Hematopoietic multipotent progenitor cell treated with erythropoietin and hydrocortisone succinate and interleukin-3 and kit ligand, for 6 days (in vitro differentiated cells): ENCODE measurements at regions not wholly inside any gene's neighbourhood (a gene's known extent, or its start where the extent isn't known, plus 50 kb on each side); places are given as distances from the start of the nearest gene placed in this dataset.

Source experiments
- DNase-seq: peaks from one replicate; pipeline ENCODE4 v3.0.0-alpha.2; 2015

DNA sequence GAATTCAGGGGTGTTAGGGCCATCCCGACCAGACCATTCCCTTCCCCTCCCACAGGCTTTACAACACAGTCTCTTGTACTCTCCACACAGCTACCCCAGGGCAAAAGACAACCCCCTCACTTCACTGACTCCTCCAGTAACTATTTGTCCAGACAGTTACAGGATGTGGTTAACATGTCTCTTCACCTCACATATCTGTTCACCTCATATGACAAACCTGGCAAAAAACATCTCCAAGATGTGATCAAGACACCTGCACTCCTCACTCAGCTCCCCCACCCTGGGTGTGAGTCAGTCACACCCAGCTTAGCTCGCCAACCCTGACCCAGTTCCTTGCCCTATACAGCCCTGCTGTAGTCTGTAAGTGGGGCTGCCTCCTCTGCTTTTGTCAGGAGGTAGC is 490.5 kb upstream of the CHRM3 start:
- DNase-seq, result no peak

DNA sequence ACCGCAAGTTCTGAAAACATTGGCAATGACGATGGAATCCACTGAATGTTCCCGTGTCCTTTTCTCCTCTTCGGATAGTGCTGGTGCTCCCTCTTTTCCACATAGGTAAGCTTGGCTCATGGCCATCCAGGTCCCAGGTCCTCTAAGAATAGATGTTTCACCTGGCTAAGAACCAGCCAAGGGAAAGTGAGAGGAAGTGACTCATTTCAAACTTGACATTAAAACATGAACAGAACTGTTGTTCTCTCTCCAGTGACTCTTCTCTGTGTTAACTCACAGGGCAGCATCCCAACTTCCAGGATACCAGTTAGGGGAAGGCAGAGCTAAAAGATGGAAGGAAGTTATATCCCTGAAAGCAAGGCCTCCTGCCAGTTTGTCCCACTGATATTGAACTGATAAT is 493.8 kb upstream of the CHRM3 start:
- no peak for DNase-seq

DNA sequence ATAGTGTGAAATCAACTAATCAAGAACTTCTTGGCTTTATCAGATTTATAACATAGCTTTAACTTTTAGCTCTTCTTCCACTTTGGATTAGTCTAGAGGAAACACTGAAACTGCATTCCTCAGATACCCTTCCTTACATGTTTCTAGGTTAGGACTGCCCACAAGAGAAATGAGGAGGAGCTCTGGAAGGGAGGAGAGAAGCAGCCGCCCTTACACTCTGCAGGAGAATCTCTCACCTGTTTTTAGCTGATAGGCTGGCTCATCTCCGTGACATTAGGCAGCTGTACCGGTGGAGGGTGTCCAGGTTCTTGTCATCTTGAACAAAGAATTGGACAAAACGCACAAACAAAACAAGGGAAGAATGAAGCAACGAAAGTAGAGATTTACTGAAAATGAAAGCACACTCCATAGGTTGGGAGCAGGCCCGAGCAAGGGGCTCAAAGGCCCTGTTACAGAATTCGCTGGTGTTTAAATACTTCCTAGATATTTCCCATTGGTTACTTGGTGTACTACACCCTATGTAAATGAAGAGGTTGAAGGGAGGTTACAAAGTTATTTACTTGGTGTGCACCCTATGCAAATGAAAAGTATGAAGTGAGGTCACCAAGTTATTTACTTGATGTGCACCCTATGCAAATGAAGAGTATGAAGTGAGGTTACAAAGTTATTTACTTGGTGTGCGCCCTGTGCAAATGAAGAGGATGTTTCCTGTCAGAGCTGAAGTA is 524.9 kb upstream of the CHRM3 start:
- no peak for DNase-seq

DNA sequence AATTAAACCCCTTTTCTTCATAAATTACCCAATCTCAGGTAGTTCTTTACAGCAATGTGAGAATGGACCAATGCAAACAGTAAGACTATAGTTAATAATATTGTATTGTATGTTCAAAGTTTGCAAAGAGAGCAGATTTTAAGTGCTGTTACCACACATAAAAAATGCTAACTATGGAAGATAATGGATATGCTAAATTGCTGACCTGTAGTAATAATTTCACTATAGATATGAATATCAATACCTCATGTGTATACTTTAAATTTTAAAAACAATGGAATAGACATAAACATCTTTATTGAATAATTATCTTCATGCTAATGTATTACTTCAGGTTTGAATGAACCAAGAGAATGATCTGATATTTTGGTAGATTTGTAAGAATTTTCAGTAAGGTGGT is 552.4 kb upstream of the CHRM3 start:
- no peak for DNase-seq

DNA sequence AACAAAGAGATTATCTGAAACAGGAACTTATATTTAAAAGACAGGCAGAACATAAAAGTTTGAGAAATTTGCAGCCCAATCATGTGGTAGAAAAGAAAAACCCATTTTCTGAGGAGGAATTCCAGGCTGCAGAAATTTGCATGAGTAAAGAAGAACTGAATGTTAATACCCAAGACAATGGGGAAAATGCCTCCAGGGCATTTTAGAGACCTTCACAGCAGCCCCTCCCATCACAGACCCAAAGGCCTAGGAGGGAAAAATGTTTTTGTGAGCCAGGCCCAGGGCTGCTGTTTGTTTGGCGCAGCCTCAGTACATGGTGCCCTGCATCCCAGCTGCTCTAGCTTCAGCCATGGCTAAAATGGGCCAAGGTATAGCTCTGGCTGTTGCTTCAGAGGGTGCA is 554.3 kb upstream of the CHRM3 start:
- DNase-seq, result no peak

DNA sequence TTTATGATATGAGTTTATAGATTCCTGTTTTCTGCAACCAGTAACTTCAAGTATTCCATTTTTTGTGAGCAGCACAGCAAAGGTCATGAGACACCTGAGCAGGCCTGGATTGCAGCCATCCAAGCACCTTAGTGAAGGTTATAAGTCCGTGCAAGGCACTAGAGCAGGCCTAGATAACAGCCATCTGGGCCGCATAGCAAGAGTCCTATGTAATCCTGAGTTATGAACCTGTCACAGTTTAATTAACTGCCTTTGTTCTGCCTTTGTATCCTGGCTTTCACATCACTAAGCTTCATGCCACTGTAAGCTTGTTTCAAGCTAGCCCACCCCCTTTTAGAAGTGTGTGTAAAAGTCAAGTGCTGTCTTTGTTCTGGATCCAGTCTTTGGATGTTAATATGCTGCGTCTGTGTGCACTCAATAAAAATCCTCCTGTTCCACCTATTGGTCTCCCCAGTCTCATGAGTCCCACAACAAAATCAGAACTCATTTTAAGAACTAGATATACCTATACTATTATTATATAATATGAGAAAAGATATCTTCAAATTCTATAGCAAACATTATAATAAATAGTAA is 556.2 kb upstream of the CHRM3 start:
- DNase-seq, result no peak

DNA sequence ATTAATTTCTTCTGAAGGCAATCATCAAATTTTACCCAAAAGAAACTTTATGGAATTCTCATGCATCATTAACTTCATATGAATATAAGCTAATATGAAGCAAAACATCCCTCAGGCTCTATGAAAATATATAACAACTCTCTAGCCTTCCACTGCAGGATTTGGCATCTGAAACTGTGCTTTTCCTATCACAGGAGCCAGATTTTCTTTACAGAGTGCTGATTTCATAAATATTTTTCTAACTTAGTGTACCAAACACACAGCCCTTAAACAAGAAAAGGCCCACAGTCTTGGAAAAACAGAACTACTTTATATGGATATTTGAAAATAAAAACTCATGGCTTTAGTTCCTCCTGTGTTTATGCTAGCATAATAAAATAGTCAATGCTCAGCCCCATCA is 559.5 kb upstream of the CHRM3 start:
- no peak for DNase-seq

DNA sequence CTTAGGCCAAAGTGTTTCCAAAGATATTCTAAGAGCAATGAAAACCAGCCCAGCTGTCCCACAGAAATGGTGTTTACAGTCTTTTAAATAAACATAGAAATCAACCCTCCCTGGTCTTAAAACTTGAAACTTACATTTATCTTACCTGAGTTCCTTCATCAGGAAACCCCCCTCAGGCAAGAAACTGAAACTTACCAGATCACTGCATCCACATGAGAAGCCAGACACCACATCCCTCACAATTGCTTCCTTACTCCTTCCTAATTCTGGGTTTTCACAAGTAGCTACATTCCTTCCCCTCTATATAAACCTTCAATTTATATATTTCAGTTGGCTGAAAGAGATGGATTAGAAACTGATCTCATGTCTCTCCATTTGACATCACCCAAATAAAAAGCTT is 563.0 kb upstream of the CHRM3 start:
- no peak for DNase-seq

DNA sequence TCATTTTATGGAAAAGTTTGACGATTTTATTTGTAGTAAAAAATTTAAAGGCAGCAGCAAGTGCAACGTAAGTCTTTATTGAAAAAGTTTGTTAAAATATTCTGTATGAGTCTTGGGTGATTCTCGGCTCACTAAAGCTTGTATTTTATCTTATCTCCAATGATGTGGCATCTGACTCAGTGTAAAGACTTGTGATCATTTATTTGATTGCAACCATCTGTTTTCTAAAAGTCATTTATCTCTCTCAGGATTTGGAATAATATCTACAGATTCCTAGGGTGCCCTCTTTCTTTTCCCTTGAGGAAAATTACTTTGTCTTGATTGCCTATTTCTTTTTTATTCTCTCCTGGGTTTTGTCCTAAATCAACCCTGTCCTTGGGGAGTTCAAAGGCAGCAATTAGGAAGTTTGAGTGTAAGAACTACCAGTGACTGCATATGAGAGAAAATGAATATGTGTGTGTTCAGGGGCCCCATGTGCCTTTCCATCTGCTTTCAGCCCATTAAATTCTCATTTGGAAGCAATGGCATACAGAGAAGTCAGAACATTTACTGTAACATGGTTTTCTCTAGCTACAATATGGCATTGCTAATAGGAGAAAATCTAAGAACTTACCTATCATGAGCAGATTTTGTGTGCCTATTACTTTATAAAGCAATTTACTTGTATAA is 575.0 kb upstream of the CHRM3 start:
- no peak for DNase-seq

DNA sequence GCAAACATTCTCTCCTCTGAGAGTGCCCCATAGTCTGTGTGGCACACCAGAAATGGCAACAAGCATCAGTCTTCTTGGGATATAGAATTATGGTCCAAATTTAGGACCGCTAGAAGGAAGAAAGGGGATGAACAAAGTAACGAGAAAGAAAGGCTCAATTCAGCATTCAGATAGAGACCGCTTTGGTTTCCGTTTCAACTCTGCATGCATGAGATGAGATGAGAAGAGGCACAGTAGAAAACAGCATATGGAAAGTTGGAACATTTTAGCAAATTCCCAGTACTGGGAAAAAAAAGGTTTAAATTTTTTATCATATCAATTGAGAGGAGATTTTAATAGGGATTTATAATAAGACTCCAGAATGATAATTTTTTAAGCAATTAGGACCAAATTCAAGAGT is 595.5 kb upstream of the CHRM3 start:
- no peak for DNase-seq

DNA sequence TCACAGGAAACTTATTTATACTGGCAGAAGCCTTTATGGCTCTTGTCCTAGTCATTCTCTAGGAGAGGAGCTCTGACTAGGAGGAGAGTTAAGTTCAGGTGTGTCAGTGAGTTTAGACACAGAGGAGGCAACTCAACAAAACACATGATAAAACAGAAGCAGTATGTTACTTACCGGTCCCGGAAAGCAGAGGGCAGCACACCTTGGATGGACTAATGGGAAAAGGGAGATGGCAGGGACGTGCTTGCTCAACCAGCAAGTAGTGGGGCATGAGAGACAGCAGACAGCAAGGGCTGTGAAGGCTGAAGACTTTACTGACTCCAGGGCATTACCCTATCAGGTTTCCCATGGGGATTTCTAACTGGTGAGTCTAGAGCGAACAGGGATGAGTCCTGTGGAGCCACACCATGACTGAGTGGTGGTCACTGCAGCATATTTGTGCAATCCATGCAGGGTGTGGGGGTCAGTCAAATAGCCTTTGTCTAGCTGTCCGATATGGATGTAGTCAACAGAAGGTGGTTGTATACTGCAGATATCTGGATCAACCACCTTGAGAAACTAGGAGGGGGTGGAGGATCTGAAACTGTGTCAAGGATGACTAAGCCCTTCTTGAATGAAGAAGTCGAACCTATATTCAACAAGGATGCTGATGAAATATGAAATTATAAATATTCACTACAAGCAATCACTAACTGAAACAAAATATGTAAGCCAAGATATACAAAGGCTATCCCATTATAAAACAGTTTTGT is 596.3 kb upstream of the CHRM3 start:
- no peak for DNase-seq

DNA sequence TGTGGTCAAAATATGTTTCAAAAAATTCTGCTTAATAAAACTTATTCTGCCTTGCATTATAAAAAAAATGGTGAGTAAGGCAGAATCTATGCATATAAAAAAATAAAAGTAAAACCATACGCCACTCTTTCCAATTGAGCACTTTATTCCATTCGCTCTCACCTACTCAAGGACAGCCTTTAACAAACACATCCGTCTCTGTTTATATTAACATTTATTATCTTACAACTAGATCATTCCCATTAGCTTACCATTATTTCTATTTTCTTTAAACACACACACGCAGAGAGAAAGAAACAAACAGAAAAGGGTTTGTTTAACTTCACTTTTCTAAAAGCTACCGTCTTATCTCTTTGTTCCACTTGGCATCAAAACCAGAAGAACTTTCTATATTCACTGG is 598.9 kb upstream of the CHRM3 start:
- DNase-seq, result no peak

DNA sequence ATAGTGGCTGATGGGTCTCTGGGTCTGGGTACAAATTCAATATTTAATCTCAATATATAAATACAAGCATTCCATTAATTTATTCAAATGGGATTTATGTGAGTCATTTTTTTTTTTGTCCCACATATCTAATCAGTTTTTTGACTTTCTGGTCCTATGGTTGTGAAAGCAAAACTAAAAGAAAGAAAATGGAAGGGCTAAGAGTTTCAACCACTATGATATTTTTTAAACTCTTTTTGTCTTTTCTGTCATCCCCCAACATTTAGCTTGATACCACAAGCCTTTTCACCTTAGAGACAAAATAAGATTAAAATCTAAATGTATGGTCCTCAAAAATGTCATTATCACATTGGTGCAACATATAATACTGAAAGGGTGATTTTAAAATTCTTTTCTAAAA is 602.7 kb upstream of the CHRM3 start:
- no peak for DNase-seq

DNA sequence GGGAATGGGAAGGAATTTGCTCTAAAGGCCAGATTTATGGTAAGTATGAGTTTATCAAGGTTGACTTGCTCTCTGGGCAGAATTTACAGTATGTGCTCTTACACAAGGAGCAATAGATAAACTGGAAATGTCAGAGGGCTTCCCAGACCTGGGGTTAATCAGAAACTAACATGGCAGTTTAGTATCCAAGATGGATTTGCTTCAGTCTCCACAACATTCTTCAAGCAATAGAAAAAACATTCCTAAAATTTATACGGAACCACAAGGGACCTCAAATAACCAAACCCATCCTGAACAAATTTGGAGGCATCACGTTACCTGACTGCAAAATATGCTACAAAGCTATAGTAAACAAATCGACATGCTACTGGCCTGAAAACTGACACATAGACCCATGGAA is 606.7 kb upstream of the CHRM3 start:
- no peak for DNase-seq

DNA sequence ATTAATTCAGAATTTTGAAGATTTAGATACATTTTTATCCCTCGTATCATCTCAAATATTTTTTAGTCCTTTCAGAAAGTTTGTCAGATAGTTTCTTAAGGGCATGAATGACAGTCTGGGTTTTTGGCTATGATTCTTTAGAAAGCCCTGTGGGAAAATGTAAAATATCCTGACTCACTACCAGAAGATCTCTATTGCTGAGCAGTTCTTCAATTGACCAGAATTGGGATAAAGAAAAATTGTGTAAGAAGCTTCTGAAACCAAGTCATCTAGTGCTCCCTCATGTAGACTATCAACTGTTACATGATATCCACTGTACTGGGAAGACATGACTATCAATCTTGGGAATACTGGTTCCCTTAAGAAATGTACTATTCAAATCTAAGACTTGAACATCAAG is 608.3 kb upstream of the CHRM3 start:
- no peak for DNase-seq

DNA sequence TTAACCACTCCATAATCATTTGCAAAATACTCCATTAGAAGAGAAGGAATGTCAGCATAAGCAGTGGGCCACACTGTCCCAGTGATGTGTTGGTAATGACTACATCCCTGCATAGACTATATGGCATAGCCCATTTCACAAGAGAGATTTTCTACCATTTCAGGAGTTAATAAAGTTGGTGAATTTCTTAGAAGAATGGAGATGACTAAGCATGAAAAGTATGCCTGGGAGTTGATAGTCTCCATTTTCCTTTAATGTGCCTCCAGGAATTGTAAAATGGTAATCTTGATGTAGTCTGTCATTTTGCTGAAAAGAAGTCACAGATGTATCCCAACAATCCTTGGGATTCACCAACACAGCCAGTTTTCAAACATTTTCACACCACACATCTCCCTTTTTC is 608.8 kb upstream of the CHRM3 start:
- no peak for DNase-seq

DNA sequence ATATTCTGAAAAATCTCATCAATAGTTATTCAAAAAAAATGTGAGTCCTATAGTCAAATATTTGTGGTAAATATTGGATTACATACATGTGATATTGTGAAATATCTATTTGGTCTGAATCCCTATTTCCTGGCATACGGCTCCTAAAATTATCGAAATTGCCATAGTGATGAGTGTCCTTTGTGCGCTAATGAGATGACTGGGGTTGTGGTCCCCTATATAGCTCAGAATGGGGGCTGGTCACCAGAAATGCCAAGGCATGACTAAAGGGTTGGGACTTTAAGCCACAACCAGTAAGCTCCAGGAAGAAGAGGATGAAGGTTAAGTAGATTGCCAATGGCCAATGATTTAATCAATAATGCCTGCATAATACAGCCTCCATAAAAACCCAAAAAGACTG is 610.2 kb upstream of the CHRM3 start:
- no peak for DNase-seq

DNA sequence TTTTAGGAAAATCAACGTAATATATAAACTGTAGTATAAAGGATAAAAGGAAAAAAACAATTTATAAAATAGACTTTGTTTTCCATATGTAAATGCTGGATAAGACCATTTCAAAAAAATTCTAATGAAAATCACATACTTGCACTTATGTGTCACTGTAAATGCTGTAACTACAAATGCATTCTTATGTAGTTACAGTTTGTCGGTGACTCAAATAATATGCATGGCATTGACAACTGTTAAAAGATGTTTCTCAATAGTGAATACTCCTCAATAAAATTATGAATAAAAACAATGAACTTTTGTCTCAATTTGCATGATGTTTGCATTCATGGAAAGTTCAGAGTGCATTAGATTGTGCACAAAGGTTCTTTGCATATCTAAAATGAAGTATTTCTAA is 614.0 kb upstream of the CHRM3 start:
- DNase-seq, result no peak

DNA sequence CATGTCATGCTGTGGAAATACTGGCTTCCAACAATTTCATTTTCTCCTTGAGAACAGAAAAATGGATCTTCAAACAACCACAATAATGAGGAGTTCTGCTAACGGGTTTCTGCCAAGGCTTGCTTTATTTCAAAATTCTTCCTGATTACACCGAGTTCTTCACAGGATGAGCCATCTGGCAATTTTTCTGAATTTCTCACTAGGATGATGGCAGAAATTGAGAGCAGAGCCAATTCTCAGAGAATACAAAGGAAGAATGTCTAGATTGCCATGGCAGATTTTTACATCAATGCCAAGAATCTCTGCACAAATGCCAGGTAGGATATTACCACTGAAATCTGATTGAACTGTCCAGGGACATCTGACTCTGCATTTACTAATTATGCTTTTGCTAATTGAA is 619.0 kb upstream of the CHRM3 start:
- DNase-seq, result no peak

DNA sequence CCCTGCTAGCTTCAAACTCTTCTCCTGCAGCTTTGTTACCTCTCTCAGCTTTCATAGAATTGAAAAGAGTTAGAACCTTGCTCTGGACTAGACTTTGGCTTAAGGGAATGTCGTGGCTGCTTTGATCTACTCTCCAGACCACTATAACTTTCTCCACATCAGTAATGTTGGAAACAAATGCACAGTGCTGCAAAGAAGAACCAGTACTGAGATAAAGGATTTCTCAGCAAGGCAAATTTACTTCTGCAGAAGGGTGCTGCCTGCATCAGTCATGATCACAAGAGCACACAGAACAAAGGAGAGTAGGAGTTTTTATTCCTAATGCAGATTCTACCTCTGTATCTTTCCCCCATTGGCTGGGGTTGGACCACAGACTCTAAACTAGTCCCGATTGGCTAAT is 621.6 kb upstream of the CHRM3 start:
- DNase-seq, result no peak

DNA sequence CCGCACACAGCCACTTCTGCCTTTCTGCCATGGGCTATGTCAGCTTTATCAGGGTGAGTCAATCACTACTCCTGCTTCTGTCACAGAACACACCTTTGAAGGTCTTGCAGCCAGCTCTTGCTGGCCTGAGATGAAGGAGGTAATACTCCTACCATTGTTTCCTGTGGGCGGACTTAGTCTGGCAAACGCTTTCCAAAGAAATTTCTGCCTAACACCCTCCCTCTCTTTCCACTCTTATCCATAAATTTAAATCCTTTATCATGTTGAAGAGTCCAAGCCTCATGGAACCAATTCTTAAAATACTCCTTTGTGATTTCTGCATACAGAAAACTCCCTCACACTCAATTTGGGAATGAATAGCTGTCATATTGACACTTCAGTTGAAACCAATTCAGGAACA is 633.1 kb upstream of the CHRM3 start:
- no peak for DNase-seq

DNA sequence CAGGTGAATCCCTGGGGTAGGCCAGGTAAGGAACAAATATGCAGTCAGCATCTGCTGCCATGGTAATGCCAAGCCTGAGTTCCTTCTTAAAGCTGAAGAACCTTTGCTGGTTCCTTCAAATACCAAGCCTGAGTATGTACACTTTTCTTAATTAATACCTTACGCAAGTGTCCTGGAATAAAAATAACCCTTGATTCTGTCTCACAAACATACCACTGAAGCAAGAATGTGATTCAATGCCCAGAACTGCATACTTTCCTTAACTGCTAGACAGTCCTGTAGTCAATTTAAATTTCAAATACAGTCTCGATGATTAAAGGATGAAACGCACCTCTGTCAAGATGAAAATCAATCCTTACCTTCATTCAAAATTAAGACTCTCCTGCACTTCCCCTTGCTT is 634.0 kb upstream of the CHRM3 start:
- no peak for DNase-seq

DNA sequence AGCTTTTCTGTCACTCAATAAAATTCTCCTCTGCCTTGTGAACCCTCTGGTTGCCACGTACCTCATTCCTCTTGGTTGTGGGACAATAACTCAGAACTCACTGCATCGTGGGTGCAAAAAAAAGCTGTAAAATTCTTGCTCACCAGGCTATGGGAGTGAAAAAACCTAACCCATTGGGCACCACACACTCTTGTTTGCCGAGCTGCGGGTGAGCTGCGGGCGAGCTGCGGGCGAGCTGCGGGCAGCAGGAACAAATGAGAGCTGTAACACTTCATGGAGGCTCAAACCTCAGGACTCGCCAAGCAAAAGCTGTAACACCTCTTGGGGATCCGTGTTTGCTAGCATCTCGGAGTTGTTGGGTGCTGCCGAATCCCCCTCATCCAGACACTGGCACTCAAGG is 641.3 kb upstream of the CHRM3 start:
- DNase-seq, result no peak

DNA sequence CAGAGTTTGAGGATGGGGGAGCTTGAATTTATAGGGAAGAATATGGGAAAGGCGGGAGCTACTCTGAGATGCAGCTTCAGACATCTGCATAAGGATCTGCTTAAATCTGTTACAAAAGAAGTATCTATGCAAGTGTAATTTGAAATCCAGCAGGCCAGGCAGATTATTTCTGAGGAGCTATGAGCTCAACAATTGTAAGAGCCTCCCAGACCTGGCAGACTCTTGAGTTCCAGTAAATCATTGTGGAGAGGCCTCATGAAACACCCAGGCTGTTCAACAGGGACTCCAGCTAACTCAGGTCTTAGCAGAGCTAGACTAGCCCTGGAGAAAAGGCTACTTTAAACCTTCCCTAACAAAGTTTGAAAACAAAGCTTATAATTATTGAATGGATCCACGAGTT is 647.5 kb upstream of the CHRM3 start:
- DNase-seq, result no peak
